NCI-H526 (cell line): ENCODE measurements at regions not wholly inside any gene's neighbourhood (a gene's known extent, or its start where the extent isn't known, plus 50 kb on each side); places are given as distances from the start of the nearest gene placed in this dataset.

Source experiments
- DNase-seq, 2 experiments: peaks; one replicate each; lab custom pipeline; 2025; lab: John Stamatoyannopoulos, UW

GRCh38 chr6:155589190-155589589, 133.6 kb upstream of the NOX3 start:
- DNase-seq, result no peak

- DNase-seq, result no peak
These were observed 132.2 kb upstream of the NOX3 start for GRCh38 chr6:155587817-155588216.

DNA sequence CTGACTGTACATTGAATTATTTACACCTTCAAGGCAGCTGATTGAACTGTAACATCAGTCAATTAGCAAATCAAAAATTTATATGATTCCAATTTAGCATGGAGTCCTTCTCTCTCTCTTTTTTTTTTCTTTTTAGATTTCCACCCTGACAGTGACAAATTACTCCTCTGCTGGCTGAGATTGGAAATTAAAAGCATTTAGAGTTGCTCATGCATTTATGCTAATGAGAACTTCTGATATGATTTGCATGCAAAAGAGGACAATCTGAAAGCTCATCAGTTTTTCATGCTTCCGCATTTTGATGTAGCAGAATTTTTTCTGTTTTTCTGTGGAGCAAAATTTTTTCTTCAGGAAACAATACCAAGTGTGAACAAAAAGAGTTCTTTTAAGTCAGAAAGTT, 130.5 kb upstream of the NOX3 start:
- DNase-seq, result peak in 1 of 2 experiments; percentile 14

GRCh38 chr6:155584006-155584405, 128.4 kb upstream of the NOX3 start:
- DNase-seq, result no peak

DNA sequence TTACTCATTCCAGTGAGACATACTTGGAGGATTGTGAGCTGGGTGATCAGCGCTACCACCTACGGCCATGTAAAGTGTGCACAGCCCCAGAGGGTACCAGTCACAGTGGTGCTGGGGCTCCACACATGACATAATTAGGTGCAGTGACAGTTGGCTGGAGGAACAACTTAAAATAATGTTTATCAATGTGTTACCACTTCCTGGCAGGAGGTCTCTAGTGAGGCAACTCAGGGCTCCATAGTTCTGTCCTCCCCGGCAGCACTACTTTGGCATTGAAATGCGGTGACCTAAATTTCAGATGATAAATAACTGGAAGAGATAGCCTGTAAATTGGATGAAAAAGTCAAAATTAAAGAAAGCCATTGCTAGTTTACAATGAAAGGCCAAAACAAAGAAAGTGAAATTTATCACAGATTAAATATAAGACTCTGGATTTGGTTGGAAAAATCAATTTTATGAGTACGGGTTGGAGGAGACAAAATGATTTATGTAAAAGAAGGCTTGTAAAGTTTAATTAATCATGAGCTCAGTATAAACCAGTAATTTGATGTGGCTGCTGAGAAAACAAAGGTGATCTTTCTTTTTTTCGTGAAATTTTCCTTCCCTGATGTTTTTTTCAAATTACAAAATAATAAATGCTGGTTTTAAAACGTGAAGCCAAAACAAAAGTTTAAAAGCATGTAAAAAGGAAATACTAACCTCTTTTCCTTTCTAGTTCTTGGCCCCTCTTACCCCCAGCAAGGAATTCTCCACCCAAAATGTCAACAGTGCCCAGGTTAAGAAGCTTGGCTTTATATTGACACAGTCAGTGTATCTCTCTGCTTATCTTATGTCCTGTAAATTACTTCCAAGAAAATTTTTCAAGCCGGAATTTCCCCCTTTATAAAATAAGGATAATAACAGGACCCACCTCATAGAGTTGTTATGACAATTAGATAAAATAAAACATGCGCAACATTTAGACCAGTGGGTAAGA, 126.7 kb upstream of the NOX3 start:
- DNase-seq, result no peak

GRCh38 chr6:155580904-155581303, 125.3 kb upstream of the NOX3 start:
- peak in 1 of 2 experiments; percentile 18 for DNase-seq

DNA sequence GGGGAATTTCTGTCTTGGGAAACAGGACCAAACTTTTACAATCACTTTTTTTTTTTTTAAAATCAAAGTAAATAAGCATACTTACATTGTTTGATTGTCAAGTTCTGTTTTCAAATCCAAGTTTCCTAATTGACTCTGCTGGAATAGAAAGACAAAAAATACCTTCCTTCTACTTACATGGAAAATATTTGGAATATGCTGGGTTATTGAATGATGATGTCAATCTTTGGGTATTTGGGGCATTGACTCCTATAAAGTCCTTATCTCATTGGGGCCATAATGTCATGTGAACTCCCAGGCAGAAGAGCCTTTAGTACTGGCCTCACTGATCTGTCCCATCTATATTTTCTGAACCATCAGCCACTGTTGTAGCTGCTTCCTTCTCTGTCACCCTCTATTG, 122.6 kb upstream of the NOX3 start:
- no peak for DNase-seq

- DNase-seq, result no peak
These were observed 106.3 kb upstream of the NOX3 start for GRCh38 chr6:155561966-155562364.

DNA sequence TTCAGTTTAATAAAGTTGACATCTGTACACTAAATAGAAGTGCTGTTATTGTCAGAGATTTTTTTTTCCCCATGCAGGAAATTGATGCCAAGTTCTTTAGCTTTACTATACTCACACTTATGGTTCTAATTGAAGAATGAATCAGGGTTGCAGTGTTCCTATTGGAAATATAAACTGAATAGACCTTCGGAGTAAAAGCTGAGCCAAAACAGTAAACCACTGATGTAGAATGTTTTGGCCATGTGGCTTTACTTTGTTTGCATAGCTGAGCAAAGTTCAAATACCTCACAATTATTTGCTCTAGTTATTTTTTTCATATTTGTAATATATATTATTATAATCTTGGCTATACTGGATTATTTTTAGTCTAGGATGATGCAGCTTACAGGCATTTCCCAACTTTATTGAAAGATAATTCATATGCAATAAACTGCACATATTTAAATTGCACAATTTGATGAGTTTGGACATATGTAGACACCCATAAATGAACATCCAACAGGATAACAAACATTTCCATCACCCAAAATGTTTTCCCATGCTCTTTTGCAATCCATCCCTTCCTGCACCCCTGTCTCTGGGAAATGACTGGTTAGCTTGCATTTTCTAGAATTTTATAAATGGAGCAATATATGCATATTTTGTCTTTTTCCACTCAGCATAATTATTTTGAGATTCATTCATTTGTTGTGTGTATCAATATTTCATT, 105.8 kb upstream of the NOX3 start:
- peak in 1 of 2 experiments; percentile 1 for DNase-seq

DNA sequence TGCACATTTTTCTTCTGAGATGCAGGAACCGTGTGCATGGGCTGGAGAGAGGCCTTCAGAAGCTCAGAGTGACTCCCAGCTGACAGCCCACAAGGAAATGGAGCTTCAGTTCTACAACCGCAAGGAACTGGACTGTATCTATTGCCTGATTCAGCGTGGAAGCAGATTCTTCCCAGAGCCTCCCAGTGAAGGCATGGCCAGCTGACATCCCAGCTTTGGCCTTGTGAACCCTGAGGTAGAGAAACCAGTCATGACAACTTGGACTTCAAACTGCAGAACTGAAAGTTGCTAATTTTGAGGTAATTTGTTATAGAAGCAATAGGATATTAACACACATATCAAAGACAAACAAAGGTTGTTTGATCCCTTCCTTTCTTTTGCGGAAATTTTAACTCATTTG, 94.3 kb upstream of the NOX3 start:
- DNase-seq, result no peak

DNA sequence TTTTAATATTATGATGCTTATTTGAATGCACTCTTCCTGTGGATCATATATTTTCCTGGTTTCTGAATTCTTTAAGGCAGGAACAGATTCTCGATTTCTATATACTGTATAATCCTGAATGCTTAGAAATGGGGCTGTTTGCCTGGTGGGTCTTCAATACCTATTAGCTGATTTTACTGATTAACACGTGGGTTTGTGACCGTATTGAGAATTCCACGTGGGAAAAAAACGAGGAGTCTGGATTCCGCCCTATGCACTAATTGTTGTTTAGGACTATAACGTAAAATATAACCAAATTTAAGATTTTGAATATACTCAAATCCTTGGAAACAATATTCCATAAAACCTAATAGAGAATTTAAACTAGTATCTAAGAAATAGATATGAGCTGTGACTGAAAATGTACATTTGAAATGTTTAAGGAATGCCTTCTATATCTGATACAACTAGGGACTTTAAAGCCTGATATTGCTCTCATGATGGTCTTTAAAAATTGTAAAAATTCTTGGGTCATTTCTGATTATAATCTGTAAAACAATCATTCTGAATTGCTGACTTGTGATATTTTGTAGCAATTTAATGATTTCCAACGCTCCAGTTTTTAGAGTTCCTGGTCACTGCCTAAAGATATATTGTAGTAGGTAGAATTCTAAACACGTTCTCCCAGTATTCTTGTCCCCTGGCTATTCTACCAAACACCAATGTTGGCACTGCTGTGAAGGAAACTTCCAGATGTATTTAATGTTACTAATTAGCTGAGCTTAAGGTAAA, 93.6 kb upstream of the NOX3 start:
- no peak for DNase-seq

- DNase-seq, result no peak
These were observed 92.9 kb upstream of the NOX3 start for GRCh38 chr6:155548576-155548975.

DNA sequence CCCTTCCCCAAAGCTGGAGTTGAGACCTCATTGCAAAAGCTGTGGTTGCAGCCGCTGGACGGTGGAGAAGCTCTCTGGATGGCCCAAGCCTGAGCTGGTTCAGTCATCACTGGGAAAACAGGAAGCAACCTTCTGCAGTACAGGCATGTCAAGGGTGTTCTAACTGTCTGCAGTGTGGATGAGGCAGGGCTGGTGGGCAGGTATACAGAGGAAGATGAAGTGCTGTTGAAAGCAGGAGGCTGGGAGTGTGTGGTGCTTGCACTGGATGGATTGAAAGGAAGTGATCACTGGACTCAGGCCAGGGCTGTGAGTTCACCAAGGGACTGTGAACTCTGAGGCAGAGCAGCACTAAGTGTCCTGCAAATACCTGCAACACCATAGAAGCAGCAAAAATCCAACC, 89.0 kb upstream of the NOX3 start:
- no peak for DNase-seq

GRCh38 chr6:155543166-155543847, 87.7 kb upstream of the NOX3 start:
- no peak for DNase-seq

DNA sequence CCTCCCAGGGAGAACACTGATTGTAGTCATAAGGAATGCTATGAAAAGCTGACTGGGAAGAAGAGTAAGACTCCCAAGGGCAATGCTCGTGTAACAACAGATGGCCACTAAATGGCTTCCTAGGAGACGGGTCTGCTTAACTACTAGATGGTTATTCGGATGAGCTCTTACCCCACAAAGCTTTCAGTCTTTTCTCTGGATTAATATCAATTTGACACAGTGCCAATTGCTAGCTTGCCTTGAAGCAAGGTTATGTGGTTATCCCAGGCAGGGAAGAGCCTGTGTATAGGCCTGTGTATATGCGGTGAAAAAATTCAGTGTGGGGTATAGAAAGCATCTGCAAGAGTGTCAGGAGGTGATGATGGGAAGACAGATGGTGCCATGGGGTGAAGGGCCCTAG, 86.4 kb upstream of the NOX3 start:
- DNase-seq, result no peak

GRCh38 chr6:155538708-155539390, 83.2 kb upstream of the NOX3 start:
- DNase-seq, result no peak

DNA sequence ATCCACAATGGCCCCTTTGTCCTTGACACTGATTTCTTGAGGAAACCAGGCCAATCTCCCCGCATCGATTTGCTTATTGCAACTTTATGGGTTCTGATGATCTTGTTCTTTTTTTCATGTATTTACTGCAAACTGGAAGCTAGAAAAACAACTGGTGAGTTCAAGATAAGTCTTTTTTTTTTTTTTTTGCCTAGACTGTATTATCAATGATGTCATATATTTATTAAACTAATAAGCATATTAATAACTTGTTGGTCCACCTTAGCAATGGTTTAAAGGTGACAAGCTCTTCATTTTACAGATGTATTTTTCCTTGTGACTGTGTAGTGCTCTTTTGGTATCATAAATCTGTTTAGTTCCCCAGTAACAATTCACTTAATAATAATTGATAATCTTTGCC, 79.0 kb upstream of the NOX3 start:
- no peak for DNase-seq

DNA sequence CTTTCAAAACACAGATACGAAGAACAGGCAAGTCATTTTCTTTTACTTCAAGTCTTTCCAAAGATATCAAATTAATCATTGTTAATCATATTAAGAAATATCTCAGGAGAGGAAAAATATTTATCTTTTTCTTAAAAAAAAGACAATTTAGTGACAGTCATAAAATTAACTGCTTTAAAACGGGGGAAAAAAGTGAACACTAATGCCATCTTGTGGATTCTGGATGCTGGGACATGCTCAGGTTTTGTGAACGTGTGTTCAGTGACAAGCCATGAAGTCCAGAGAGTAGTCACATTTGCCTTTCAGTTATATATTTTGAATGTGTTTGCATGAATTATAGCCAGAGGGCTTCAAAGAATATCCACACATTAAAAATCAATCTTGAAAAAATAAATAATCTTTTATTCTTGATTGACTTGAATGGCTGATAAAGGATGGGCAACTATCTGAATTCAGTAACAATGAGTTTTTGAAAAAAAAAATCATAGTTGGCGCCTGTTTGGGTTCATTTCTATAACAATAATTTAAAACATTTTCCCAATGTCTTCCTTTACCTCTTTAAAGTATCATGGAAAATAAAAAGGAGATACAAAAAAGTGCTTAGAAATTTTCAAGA, 74.7 kb upstream of the NOX3 start:
- DNase-seq, result peak; percentile 71 to 88

GRCh38 chr6:155529814-155530213, 74.2 kb upstream of the NOX3 start:
- peak in 1 of 2 experiments; percentile 35 for DNase-seq

GRCh38 chr6:155528982-155529453, 73.4 kb upstream of the NOX3 start:
- DNase-seq, result no peak

GRCh38 chr6:155528335-155528734, 72.7 kb upstream of the NOX3 start:
- DNase-seq, result no peak
